ENCODE measurements at regions not wholly inside any gene's neighbourhood (a gene's known extent, or its start where the extent isn't known, plus 50 kb on each side); places are given as distances from the start of the nearest gene placed in this dataset.

DNA sequence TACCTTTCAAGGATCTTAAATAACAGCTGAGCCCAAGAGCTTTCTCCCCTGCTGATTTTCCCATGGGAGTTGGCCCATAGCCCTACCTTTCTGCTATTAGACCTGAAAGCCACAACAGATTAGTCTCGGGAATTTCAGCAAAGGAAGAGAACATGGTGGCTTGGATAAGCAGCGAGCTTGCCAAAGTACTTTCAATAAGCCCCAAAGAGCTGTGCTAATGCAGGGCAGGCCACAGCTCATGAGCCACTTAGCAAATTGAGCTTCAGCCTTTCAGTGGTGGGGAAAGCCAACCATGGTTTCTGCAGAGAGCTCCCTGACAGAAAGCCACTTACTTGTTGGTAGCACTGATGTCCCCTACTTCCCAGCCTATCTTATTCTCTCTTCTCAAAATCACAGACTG, 217.8 kb upstream of the IRX5 start:
- TF ChIP-seq TEAD4 (IDR thresholded peaks at IDR 0.05): no peak
- TF ChIP-seq TCF12 (IDR thresholded peaks at IDR 0.05; ENCODE audit: low read depth): no peak
- TF ChIP-seq CREB1 (IDR thresholded peaks at IDR 0.05; ENCODE audit: low read depth): no peak
- TF ChIP-seq ZBTB7A (IDR thresholded peaks at IDR 0.05; ENCODE audit: low read depth): no peak
- no peak for TF ChIP-seq EP300 (IDR thresholded peaks at IDR 0.05; ENCODE audit: borderline replicate concordance)
- TF ChIP-seq, protein P1, sequence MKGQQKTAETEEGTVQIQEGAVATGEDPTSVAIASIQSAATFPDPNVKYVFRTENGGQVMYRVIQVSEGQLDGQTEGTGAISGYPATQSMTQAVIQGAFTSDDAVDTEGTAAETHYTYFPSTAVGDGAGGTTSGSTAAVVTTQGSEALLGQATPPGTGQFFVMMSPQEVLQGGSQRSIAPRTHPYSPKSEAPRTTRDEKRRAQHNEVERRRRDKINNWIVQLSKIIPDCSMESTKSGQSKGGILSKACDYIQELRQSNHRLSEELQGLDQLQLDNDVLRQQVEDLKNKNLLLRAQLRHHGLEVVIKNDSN (IDR thresholded peaks at IDR 0.05): no peak
- no peak for TF ChIP-seq EGR1 (IDR thresholded peaks at IDR 0.05)
- TF ChIP-seq RAD21 (IDR thresholded peaks at IDR 0.05; ENCODE audit: low read depth): no peak
- TF ChIP-seq TAF1 (IDR thresholded peaks at IDR 0.05; ENCODE audit: low read depth): no peak
- TF ChIP-seq CEBPB (IDR thresholded peaks at IDR 0.05): no peak
- TF ChIP-seq, protein P2, sequence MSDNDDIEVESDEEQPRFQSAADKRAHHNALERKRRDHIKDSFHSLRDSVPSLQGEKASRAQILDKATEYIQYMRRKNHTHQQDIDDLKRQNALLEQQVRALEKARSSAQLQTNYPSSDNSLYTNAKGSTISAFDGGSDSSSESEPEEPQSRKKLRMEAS (IDR thresholded peaks at IDR 0.05): no peak
- TF ChIP-seq FOXM1 (IDR thresholded peaks at IDR 0.05; ENCODE audit: borderline replicate concordance, low read depth): no peak
- TF ChIP-seq YY1 (IDR thresholded peaks at IDR 0.05; ENCODE audit: low read depth): no peak
- TF ChIP-seq, protein P3, sequence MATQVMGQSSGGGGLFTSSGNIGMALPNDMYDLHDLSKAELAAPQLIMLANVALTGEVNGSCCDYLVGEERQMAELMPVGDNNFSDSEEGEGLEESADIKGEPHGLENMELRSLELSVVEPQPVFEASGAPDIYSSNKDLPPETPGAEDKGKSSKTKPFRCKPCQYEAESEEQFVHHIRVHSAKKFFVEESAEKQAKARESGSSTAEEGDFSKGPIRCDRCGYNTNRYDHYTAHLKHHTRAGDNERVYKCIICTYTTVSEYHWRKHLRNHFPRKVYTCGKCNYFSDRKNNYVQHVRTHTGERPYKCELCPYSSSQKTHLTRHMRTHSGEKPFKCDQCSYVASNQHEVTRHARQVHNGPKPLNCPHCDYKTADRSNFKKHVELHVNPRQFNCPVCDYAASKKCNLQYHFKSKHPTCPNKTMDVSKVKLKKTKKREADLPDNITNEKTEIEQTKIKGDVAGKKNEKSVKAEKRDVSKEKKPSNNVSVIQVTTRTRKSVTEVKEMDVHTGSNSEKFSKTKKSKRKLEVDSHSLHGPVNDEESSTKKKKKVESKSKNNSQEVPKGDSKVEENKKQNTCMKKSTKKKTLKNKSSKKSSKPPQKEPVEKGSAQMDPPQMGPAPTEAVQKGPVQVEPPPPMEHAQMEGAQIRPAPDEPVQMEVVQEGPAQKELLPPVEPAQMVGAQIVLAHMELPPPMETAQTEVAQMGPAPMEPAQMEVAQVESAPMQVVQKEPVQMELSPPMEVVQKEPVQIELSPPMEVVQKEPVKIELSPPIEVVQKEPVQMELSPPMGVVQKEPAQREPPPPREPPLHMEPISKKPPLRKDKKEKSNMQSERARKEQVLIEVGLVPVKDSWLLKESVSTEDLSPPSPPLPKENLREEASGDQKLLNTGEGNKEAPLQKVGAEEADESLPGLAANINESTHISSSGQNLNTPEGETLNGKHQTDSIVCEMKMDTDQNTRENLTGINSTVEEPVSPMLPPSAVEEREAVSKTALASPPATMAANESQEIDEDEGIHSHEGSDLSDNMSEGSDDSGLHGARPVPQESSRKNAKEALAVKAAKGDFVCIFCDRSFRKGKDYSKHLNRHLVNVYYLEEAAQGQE (IDR thresholded peaks at IDR 0.05; ENCODE audit: low read depth): no peak
- no peak for TF ChIP-seq NFIC (IDR thresholded peaks at IDR 0.05)

DNA sequence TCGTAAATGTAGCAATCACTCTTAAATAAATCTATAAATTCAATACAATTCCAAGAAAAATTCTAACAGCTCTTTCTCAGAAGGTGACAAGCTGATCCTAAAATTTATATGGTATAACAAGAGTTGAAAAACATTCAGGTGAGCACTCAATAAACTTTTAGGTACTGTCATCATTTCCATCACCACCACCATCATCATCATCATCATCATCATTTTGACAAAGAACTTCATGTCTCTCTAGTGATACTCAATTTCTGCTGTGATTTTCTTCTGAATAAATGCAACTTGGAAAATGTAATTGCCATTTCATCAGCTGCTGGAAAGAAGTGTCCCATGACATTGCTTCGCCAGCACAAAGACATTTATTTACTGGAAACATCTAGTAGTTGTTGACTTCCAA, 222.9 kb upstream of the IRX5 start:
- no peak for TF ChIP-seq ZBTB7A (IDR thresholded peaks at IDR 0.05; ENCODE audit: low read depth)
- TF ChIP-seq, protein P1 (IDR thresholded peaks at IDR 0.05): no peak
- TF ChIP-seq EGR1 (IDR thresholded peaks at IDR 0.05): no peak
- TF ChIP-seq EP300 (IDR thresholded peaks at IDR 0.05; ENCODE audit: borderline replicate concordance): no peak
- TF ChIP-seq, protein P3 (IDR thresholded peaks at IDR 0.05; ENCODE audit: low read depth): no peak
- no peak for TF ChIP-seq YY1 (IDR thresholded peaks at IDR 0.05; ENCODE audit: low read depth)
- TF ChIP-seq CEBPB (IDR thresholded peaks at IDR 0.05): no peak
- TF ChIP-seq TEAD4 (IDR thresholded peaks at IDR 0.05): no peak
- TF ChIP-seq, protein P2 (IDR thresholded peaks at IDR 0.05): no peak
- no peak for TF ChIP-seq NFIC (IDR thresholded peaks at IDR 0.05)
- TF ChIP-seq RAD21 (IDR thresholded peaks at IDR 0.05; ENCODE audit: low read depth): no peak
- no peak for TF ChIP-seq FOXM1 (IDR thresholded peaks at IDR 0.05; ENCODE audit: borderline replicate concordance, low read depth)

DNA sequence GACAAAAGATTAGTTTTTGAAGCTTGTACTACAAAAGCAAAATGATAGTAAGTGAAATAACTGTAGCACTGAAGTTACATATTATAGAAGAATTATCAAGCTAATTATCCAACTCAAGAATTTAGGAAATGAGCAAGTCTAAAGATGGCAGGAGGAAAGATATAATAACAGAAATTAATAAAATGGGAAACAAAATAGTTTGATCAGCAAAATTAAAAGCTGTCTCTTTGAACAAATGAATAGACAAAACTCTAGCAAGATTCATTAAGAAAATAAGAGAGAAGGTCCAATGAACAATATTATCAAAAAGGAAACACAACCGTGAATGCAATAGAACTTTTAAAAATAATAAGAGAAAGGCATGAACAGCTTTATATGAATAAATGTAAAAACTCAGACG, 224.3 kb upstream of the IRX5 start:
- TF ChIP-seq CEBPB (IDR thresholded peaks at IDR 0.05) (no peak), NFIC (IDR thresholded peaks at IDR 0.05) (no peak), FOXM1 (IDR thresholded peaks at IDR 0.05; ENCODE audit: borderline replicate concordance, low read depth) (no peak), YY1 (IDR thresholded peaks at IDR 0.05; ENCODE audit: low read depth) (no peak), TCF12 (IDR thresholded peaks at IDR 0.05; ENCODE audit: low read depth) (no peak)

DNA sequence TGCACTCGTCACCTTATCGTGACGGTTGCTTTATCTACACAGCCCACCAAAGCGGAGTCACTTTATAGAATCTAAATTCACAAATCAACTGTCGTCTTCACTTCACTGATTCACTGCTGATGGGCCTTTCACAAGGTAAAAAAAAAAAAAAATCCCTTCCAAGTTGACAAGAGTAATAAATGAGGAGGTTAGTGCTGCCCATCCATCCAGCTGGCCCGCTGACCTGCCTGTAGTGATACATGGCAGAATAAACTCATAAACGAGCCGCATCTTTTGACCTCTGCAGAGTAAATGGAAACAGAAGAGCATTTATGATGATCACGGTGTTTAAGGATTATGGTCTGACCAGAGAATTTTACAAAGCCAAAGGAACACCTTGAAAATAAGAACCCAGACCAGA, 227.3 kb upstream of the IRX5 start:
- TF ChIP-seq, protein P2 (IDR thresholded peaks at IDR 0.05): no peak
- no peak for TF ChIP-seq RAD21 (IDR thresholded peaks at IDR 0.05; ENCODE audit: low read depth)
- no peak for TF ChIP-seq CREB1 (IDR thresholded peaks at IDR 0.05; ENCODE audit: low read depth)
- TF ChIP-seq, protein P1 (IDR thresholded peaks at IDR 0.05): no peak
- TF ChIP-seq TAF1 (IDR thresholded peaks at IDR 0.05; ENCODE audit: low read depth): no peak
- no peak for TF ChIP-seq TCF12 (IDR thresholded peaks at IDR 0.05; ENCODE audit: low read depth)
- TF ChIP-seq, protein P3 (IDR thresholded peaks at IDR 0.05; ENCODE audit: low read depth): no peak
- no peak for TF ChIP-seq EGR1 (IDR thresholded peaks at IDR 0.05)
- TF ChIP-seq EP300 (IDR thresholded peaks at IDR 0.05; ENCODE audit: borderline replicate concordance): no peak
- TF ChIP-seq CEBPB (IDR thresholded peaks at IDR 0.05): no peak
- no peak for TF ChIP-seq TEAD4 (IDR thresholded peaks at IDR 0.05)
